SK-MEL-5 (cell line): ENCODE measurements at regions not wholly inside any gene's neighbourhood (a gene's known extent, or its start where the extent isn't known, plus 50 kb on each side); places are given as distances from the start of the nearest gene placed in this dataset.

Experiments
- DNase-seq: peaks from one replicate; pipeline ENCODE4 v3.0.0-alpha.2; 2016; ENCODE audit warnings: low read depth, low spot score
- in situ Hi-C: cut with HindIII; loops from 2 replicates; pipeline ENCODE4 v1.10.0; 2016; ENCODE audit warnings: low sequenced_read_pairs, high pct_unique_total_duplicates, low pct_unique_long_range_greater_than_20kb

DNA sequence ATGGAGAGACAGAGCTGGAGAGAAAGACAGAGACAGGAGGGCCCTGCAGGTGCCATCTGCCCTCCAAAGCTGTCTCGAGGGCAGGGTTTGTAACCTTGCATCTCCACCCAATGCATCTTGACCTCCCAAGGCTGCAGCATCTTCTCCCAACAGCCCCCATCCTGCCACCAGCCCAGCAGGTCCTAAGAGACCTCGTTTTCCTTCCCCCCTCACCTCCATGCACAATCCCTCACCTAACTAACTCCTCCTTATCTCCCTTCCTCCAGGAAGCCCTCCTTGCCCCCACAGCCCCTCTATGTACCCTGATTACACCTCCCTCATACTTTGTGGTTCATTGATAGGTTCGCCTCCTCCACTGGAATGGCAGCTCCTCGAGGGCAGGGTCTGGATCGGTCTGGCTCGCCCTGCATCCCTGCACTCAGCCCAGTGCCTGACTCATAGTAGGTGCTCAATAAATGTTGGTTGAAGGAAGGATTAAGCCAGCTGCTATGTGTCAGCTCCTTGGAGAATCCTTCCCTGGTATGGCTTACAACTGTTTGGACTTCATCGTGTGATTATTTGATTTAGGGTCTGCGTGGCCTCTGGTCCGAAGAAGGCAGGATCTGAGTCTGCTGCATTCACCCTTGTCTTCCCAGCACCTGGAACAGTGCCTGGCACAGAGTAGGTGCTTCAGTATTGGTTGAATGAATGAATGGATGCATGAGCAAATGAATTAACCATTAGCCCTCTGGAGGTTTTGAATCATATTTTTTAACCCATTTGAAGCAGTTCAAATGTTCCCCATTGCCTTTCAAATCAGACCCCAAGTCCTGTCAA, 105.6 kb upstream of the PTPN1 start:
- in situ Hi-C loops: no loop called here
- DNase-seq: no peak

DNA sequence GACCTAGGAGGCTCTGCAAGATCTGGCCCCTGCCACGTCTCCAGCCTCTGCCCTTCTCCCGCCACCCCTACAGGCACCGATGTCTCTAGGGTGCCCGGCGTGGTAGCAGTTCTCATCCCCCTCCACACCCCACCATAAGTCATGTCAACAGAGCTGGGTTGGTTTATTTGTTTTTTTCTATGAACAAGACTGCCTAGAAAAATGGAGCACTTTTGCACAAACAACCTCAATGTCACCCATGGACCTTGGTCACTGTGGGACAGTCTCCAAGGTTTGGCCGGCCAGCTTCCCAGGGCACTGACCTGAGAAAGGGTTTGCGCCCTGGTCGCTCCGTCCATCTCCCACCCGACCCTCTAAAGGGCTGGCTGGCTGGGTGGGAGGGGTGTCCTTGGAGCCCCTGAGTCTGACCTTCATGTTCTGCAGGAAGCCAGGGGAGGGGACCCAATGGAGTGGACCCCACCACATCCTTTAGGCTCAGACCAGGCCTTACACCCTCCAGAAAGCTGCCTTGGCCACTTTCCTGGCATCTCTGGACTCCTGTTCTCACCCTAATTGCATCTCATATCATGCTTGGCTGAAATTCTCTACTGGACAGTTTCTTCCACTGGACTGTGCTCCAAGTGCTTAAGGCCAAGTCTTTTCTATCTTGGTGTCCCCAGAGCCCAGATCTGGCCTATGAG, 104.8 kb upstream of the PTPN1 start:
- DNase-seq: no peak
- in situ Hi-C loops: no loop called here

DNA sequence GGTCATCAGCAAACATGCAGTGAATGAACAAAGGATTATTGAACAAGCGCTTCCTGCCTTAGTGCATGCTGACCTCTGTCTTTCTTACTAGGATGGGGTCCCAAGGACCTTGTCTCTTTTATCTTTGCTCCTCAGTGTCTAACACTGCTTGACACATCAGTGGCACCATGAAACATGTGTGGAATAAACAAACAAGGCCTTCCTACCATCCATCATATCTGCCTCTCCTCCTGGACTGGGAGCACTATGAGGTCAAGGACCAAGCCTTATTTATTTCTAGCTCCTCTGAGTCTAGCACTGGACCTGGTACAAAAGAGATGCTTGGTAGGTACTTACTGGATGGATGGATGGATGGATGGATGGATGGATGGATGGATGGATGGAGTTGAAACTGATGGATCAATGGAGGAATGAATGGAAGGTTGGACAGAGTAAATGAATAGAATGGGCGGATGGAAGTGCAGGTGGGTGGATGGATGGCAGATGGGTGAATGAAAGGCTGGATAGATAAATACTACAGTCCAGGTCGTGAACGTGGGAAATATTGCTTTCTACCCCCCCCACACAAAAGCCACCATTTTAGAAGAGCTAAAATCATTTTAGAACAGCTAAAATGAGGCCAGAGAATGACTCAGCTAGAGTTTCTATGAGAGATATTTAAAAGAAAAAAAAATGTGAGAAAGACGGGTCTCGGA, 104.1 kb upstream of the PTPN1 start:
- no peak for DNase-seq
- in situ Hi-C loops: no loop called here

DNA sequence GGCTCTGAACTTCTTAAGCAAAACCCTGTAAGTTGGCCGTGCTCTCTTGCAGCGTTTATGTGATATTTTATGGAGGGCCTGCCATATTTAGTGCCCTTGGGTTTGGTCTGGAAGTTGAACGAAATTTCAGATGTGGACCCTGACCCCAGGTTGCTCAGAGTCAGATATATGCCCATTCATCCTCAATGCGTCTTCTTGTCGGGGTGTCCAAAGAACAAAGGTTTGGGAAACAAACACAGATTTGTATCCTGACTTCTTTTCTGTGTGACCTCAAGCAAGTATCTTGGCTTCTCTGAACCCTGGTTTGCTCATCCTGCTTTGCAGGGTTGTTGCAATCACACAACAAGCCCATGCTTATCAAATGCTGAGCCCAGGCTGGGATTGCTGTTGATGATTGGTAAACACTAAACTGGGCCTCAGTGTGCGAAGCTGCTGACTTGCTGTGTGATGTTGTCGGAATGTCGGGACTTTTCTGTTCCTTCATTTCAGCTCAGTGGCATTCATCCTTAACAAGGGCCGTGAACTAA, 103.5 kb upstream of the PTPN1 start:
- in situ Hi-C loops: no loop called here
- no peak for DNase-seq

DNA sequence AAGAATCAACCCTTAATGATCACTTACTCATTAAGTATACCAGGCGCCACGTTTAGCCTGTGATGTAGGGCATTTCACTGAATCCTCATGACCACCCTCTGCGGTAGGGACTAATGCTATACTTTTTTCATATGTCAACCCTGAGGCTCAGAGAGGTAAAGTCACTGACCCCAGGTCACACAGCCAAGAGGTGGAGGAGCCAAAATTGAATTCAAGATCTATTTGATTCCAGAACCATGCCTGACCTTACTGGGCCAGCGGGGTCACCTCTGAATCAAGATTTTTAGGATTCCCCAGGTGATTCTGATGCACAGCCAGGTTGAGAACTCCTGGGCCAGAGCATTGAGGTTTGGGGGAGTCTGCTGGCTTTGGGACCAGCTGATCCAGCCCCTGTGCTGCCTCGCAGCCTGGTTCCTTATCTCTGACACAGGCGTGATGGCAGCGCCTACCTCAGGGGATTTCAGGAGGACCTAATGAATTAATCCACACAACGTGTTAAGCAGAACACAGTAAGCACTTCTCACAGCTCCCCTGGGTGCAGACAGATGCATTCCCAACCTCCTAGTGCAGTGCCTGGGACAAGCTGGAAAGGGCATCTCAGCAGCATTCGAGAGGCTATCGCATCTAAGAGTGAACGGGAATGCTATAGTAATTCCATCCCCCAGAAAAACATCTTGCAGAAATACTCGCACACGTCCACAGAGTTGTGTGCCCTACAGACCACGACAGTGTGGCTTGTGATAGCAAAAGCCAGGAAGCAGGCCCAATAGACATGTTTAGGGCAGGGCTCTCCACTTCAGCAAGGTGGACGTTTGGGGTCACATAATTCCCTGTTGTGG, 101.4 kb upstream of the PTPN1 start:
- no peak for DNase-seq
- in situ Hi-C loops: no loop called here

DNA sequence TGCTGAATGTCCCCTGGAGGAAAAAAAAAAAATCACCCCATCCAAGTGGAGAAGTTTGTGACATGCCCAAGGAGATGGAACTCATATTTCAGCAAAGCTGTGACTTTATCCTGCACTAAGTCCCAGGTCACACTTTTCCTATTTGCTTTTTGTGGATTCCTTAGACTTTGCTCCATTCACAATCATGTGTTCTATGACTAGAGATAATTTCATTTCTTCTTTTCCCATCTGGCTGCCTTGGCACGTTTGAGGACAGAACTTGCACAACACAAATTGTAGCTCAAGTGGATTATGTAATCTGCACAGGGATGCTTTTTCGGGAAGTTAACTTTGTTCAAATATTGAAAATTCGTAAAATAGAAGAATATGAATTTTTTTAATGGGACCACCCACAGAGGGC, 100.7 kb upstream of the PTPN1 start:
- no peak for DNase-seq
- in situ Hi-C loops: no loop called here

DNA sequence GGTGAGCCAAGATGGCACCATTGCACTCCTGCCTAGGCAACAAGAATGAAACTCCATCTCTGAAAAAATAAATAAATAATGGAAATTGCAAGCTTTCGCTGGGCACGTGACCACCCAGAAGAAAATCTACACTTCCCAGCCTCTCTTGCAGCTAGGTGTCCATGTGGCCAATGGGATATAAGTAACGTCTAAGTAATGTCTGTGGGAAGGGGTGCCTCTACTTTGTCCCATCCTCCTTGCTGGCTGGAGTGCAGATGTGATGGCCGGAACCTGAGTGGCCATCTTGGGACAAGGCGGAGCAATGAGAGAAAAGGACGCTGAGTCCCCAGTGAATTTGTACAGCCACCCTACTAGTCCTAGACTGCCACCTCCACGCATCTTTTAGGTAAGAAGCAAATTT, 99.8 kb upstream of the PTPN1 start:
- DNase-seq: no peak
- in situ Hi-C loops: no loop called here

DNA sequence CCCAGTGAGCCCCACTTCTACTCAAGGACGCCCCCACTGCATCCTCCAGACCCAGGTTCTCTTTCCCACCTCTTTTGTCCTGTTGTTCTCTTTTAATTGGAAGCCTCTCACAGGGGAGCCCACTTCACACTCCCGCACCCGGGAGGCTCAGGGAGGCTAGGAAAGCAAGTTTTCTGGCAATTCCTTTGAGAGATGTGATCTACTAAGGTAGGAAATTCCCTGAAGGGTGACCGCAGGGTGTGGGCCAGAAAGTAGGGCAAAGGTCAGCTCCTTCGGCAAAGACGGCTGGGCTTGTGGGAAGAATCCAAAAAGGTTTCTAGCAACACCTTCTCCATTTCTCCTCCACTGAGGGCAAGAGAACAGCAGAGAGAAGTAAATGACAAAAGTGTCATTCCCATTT, 98.1 kb upstream of the PTPN1 start:
- in situ Hi-C loops: no loop called here
- DNase-seq: no peak

DNA sequence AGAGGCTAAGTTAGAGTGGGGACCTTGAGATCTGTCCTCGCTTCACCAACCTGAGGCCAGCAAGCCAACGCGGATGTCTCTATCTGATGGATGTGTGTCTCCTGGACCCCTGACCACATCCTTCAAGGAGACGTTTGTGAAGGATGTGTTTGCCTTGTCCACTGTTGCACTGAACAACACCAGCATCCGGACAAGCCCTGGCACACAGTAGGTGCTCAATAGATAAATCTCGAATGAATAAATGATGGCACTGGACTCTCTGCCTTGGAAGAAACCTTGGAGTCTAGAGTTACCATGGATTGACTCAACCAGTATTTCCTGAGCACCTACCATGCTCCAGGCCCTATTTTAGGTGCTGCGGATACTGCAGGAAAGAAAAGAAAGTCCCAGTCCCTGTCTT, 97.7 kb upstream of the PTPN1 start:
- in situ Hi-C loops: no loop called here
- DNase-seq: no peak

DNA sequence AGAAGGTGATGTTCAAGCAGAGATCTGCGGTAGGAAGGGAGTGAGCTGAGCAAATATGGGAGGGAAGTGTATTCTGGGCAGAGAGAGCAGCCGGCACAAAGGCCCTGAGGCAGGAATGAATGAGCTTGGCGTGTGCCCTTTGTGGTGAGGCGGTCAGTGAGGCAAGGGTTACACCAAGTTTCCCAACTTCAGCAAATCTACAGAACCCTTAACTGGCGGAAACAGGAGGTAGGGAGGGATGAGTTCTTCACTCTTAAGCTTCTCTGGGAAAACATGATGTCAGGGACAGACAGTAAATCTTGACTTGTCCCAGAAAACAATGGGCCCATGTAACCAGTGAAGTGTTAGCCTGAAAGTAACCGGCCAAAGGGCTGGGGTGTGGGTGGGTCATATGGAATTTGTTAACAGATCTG, 97.1 kb upstream of the PTPN1 start:
- DNase-seq: peak; percentile 73

DNA sequence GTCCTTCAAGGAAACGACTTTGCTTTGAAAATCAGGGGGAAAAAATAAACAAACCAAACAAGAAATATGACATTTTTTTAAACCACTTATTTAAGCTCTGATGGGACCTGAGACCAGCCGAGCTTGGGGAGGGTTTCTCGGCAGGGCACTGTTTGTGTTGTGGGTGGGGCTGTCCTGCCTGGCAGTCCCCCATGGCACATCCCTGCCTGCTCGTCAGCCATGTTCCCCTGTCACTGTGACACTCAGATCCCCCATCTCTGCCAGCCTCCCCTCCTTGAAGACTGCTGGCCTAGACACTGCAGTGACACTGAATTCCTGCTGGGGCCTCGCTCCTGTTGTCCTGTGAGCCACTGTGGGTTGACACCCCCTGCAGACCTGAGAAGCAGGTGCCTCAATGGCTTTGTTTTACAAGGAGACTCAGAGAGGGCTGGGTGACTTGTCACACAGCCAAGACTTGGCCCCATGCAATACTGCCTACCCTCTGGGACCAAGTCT, 95.1 kb upstream of the PTPN1 start:
- in situ Hi-C loops: no loop called here
- DNase-seq: no peak

More for the DNA sequence above, 97.1 kb upstream of the PTPN1 start:
- in situ Hi-C loops: no loop called here

DNA sequence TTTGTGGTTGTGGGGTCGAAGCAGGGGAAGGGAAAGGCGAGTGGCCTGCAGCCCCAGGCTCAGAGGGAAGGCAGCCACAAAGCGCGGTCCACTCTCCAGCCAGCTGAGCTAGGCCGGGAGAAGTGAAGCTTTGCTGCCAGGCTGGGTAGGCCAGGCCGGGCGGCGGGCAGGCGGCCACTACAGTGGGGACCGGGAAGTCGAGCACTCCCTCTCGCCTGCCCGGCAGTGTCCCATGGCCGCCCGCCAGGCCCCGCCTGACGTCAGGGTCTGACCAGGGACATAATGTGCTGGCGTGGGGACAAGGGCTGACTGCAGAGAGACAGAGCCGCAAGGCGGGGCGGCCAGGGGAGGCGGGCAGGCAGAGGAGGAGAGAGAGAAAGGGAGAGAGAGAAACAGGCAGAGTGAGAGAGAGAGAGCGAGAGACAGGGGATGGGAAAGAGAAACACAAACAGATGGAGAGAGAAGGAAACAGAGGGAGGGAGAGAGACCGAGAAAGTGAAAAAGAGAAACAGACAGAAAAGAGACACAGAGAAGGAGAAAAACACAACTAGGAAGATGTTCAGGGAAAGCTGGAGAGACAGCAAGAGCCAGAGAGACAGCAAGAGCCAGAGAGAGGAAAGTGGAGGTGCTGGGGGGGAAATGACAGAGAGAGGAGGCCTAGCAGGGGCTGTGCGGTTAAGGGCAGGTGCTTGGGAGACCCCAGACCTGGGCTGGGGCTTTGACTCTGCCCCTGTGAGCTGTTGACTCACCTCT, 94.5 kb upstream of the PTPN1 start:
- no peak for DNase-seq
- in situ Hi-C loops: no loop called here

DNA sequence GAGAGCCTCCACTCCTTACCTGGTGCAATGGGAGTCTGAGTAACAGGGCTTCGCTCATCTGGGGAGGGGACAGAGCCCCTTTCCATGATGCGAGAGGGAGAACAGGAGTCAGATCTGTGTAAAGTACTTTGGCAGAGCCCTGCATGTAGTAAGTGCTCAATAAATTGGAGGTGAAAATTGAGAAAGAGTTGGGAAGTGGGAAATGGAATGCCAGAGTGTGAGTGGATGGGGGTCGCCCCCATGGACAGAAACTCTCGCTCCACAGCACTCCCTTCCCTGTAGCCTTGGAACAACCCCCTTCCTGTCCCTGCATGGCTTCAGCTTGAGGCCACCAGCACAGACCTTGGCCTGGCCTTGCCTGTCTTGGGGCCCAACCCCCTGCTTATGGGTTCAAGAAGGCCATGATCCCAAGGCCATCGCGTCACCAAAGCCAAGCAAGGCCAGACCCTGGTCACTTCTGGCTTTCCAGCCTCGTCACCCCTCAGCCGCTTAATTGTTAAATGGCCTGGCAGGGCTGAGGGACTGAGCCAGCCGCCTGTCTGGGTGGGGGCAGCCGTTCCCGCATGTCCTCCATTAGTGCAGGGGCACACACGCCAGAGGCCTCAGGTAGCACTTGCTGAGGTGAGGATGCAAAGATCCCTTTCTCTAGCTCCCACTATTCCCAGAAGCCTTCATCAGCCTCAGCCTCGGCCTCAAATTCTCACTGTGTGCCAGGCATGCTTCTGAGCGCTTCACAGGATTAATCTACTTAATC, 93.7 kb upstream of the PTPN1 start:
- DNase-seq: no peak
- in situ Hi-C loops: no loop called here

DNA sequence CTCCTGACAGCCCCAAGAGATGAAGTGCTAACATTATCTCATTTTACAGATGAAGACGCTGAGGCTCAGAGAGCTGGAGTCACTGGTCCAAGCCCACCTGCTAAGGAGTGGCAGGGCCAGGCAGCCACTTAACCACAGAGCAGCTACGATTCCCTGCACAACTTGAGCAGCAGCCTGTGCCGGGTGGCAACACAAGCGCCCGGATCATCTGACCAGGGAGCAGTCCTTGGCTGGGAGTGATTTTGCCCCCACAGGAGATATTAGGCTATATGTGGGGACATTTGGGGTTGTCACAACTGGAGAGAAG, 93.2 kb upstream of the PTPN1 start:
- no peak for DNase-seq

DNA sequence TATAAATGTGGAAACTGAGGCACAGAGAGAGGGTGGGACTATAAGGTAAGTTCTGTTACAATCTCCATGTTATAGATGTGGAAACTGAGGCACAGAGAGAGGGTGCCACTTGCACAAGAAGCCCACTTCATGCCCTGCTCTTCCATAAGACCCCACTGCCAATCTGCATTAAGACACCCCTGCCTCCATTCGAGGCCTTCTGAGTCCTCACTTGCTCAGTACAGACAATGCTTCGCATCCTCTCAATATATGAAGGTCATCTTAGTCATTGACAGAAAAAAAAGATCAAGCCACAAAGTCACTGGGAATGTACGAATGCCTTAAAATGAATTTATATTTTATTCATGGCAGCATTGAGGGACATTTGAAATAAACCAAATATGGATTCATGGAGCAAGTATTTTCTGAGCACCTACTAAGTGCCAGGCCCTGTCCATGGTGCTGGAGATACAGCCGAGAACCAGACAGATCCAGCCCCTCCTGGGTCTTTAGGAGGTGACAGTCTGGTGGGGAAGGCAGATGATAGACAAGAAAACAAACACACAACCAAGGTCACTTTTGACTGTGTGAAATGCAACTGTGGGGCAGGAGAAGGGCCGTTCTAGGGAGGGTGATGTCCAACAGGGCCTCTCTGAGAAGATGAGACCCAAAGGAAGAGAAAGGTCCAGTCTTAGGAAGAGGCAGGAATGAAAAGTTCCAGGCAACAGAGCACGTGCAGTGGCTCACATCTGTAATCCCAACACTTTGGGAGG, 92.5 kb upstream of the PTPN1 start:
- no peak for DNase-seq
- in situ Hi-C loops: no loop called here

More for the DNA sequence above, 93.2 kb upstream of the PTPN1 start:
- in situ Hi-C loops: no loop called here
